ENCODE measurements at regions not wholly inside any gene's neighbourhood (a gene's known extent, or its start where the extent isn't known, plus 50 kb on each side); places are given as distances from the start of the nearest gene placed in this dataset.
"Not testable (repeated sequence)": the region's sequence is repeated elsewhere in the genome, so short reads cannot be mapped to it uniquely, and the experiment has no call there.

DNA sequence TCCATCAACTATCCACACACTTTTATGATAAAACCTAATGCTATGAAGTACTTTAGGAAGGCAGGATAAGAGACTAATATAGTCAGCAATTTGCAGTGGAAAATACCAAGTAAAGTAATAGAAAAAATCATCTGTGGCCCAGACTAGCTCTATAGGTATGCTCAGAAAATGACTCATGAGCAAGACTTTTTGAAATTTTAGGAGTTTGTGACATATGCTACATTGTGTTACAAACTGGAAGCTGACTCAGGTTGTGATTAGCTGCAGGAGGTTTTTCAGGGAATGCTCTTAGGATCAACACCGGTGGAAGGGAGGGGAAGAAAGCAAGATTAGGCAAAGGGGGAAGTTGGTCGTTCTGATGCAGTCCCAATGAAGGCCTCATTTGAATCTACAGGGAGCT is 56.1 kb downstream of the FEZF1 start:
- no peak overlapping the region for H3K4me3 ChIP-seq (ENCODE audit: low read depth, low read length)

DNA sequence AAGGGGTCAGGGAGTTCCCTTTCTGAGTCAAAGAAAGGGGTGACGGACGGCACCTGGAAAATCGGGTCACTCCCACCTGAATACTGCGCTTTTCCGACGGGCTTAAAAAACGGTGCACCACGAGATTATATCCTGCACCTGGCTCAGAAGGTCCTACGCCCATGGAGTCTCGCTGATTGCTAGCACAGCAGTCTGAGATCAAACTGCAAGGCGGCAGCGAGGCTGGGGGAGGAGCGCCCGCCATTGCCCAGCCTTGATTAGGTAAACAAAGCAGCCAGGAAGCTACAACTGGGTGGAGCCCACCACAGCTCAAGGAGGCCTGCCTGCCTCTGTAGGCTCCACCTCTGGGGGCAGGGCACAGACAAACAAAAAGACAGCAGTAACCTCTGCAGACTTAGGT is 65.8 kb downstream of the FEZF1 start:
- not testable (repeated sequence) for H3K4me3 ChIP-seq (ENCODE audit: low read depth, low read length)

DNA sequence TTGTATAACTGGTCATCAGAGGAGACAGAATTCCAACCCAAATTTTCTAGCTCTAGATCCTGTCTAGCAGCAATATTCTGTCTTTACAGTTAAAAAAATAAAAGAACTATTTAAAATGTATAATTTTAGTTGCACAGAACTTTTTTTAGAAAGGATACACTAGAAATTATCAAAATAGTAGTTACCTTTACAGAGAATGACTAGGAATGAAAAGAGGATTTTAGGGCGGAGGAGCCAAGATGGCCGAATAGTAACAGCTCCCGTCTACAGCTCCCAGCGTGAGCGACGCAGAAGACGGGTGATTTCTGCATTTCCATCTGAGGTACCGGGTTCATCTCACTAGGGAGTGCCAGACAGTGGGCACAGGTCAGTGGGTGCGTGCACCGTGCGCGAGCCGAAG is 66.3 kb downstream of the FEZF1 start:
- peak overlapping the region; percentile 8 for H3K4me3 ChIP-seq (ENCODE audit: low read depth, low read length)

DNA sequence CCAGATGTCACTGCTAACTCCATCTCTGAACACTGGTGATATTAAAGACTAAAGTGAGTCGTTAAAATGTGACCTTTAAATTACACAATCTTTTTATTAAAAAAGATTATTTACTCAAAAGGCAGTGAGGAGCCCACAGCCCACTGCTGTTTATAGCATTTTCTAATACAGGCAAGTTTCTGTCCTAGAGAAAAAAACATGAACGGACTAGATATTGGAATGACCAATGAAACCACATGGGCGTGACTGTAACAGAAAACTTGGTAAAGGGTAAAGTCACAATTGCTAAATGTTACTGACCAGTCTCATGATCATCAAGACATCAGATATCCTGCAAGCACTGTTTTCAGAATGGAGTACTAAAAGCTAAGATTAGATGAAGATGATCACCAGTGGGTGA is 78.7 kb downstream of the FEZF1 start:
- no peak overlapping the region for H3K4me3 ChIP-seq (ENCODE audit: low read depth, low read length)

DNA sequence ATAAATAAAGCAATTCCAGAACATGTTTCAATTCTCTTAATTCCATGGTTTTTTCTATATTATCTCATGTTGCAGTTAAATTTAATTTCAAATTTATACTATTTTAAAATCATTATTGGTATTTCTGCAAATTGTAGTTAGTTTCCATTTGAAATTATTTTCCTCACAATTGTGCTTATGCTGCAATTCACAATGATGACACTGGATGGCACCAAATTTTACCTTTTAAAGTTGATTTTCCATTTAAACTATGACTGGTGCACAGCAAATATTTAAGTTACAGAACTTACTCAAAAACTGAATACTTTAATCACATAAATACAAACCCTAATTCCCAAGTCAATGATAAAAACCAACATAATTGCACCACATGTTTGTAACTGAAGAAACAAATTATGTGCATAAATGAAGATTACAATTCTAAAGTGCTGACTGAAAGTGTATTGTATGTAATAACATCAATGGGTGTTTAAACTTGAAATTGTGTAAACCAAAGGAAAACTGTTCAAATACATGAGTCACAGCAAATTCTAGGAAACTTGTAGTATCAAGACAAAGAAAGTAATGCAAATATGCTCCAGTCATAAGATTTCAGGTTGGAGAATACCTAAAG is 75.3 kb upstream of the AASS start:
- no peak overlapping the region for H3K4me3 ChIP-seq (ENCODE audit: low read depth, low read length)

DNA sequence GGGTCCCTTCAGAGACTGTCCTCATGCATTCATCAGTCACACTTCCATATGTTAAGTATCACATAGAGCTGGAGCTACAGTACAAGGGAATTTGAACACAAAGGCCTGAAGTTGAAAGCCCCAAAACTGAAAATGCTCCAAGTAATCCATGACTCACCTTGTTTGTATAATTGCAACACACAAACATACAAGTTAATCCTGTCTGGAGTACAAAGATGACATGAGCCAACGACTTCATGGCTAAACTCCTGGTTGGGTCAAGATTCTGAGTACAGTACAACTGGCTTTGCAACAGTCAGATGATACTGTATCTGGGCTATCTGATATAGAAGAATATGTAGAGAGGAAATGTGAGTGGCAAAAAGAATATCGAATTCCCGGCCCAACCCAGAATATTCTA is 73.1 kb upstream of the AASS start:
- H3K4me3 ChIP-seq (ENCODE audit: low read depth, low read length) = no peak overlapping the region

DNA sequence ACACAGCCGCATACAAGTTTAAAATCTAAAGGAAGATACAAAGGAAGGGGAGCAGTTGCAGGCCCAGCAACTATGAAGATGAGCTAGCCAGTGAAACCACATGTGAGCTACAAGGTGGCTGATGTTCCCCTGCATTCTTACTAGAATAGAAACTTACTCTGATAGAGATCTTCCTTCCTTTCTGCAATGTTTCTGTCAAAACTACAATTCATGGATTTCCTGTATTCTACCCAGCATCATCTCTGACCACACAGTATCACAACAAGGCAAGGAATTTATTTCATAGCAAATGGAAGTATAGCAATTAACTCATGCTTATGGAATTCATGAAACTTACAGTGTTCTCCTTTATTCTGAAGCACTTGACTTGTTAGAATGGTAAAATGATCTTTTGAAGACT is 68.7 kb upstream of the AASS start:
- no peak overlapping the region for H3K4me3 ChIP-seq (ENCODE audit: low read depth, low read length)

DNA sequence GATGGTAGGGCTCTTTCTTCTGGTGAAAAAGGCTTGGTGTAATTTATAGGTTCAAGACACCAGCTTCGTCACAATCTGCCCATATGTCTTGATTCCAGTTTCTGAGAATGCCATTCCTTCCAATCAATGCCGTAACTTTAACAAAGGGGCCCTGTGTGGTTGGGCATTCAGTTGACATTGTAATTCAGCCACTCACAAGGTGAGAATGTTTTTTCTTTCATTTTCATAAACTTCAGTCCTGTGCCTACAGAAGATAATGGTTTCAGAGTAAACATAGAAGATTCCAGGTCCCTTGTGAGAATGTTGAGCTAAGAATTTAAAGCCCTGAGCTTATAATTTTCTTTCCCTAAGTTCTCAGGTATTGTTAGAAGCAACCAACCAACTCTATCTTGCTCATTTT is 67.3 kb upstream of the AASS start:
- no peak overlapping the region for H3K4me3 ChIP-seq (ENCODE audit: low read depth, low read length)

DNA sequence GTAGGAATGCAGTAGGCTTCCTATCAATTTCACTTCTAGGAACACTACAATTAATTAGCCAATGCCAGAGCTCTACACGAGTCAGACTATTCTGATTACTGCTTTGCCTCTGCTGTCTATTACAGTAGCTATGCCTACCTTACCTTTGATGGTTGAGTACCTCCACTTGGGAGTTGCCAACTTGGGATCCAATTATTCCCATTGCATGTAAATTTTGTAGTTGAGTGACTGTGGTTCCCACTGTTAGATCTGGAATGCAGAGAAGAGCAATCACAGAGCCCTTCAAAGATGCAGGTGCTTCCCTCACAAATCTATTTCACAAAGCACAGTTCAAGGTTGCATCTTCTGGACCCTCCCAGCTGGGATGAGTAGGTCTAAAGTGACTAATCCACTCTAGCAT is 62.9 kb upstream of the AASS start:
- H3K4me3 ChIP-seq (ENCODE audit: low read depth, low read length) = no peak overlapping the region

DNA sequence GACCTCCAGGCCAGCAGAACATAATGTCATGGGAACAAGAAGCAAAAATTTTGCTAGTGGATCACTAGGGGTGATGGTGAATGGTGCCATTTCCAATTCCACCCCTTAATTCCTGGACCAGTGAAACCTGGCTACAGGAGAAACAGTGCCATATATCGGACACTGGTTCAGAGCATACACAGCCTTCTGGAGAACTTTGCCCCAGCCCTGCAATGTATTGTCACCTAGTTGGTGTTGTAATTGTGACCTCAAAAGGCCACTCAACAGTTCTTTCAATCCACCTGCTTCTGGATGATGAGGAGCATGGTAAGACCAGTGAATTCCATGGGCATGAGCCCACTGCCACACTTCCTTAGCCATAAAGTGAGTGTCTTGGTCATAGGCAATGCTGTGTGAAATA is 59.8 kb upstream of the AASS start:
- no peak overlapping the region for H3K4me3 ChIP-seq (ENCODE audit: low read depth, low read length)

DNA sequence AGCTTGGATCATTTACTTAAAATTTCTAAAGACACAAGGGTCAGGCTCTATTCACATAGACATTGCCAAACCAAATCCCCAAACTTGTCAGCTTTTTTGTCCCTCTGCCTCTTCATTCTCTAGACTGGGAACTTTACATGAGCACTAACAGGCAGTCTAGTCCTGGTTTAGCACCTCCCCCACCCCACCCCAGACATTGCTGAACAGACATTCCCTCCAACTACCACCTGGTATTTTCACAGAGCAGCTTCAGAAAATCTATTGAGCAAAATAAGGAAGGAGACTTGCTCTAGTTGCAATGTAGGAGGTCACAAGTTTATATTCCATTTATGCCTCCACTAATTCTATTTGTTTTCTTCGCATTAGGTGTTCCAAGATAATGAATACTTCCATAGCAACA is 56.8 kb upstream of the AASS start:
- no peak overlapping the region for H3K4me3 ChIP-seq (ENCODE audit: low read depth, low read length)

DNA sequence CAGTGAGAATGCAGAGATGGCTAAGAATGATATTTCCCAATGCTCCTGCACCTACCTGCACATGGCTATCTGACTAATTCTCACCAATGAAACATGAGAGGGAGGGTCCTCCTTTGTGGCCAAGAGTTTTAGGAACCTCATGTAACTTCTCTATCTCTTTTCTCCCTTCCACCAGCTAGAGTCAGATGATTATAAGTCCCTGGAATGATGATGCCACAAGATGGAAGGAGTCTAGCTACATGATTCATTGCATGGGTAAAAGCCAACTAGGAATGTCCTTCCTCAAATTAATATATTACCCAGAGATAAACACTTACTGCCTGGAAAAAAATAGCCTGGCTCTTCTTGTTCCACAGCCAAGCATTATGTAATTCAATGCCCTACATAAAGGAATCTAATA is 55.1 kb upstream of the AASS start:
- H3K4me3 ChIP-seq (ENCODE audit: low read depth, low read length) = no peak overlapping the region

DNA sequence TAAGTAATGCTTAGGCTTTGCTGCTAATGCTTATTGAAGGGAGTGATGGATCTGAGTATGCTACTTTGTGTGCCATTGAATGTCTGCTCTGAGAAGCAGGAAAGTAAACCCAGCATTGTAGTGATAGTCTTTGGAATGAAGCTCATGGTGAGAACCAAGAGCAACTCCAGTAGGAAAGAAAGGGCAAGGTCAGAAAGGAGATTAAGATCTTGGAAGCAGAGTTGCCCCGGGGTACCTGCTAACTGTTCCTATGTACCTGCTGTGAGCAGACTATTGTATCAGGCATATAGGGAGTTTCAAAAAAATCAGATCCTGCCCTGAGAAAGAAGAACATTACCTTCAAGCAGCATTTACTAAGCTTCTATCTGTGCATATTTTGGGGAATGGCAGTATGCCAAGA is 54.5 kb upstream of the AASS start:
- H3K4me3 ChIP-seq (ENCODE audit: low read depth, low read length) = no peak overlapping the region
